ENCODE measurements at regions not wholly inside any gene's neighbourhood (a gene's known extent, or its start where the extent isn't known, plus 50 kb on each side); places are given as distances from the start of the nearest gene placed in this dataset.

DNA sequence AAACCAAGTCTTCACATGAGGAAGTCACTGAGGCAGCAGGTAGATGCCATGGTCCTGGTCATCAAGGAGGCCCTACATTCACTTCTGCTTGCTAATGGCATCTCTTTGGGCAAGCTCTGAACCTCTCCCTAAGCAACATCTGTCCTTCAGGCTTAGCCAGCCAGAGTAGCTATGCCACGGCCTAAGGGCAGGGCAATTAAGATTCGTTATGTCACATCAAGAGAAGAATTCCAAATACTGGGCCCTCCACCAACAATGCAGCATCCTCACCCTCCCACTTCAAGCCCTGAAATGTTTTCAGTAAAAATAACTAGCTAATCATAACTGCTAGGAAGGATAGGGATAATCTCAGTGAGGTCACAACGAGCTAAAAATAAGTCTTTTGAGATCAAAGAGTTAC is 120.7 kb upstream of the HCCS start:
- Histone ChIP-seq H3K79me2 (ENCODE audit: control insufficient read depth in 1 of 2, insufficient read depth in 2 of 2, low read length in 2 of 2) (no peaks in the 10 kb centered on the region), H3K14ac (ENCODE audit: insufficient read length) (no peak overlapping the region), H3K4me2 (ENCODE audit: insufficient read depth in 1 of 2, low read depth in 2 of 2, low read length in 2 of 2) (no peak overlapping the region), H2BK15ac (ENCODE audit: low read length) (no peak overlapping the region), H4K91ac (replicated peaks; ENCODE audit: insufficient read length, low read length) (no peak overlapping the region), H2BK120ac (replicated peaks; ENCODE audit: low read depth, low read length) (no peak overlapping the region), H3K9me3 (ENCODE audit: insufficient read depth in 2 of 2, low read depth in 1 of 2, low read length in 1 of 2) (no peaks in the 10 kb centered on the region), H3K18ac (ENCODE audit: extremely low read depth, low read length) (no peak overlapping the region), H2AFZ (ENCODE audit: low read length) (no peak overlapping the region), H3K4me1 (replicated peaks in 1 of 4; ENCODE audit: control insufficient read depth in 3 of 4, insufficient read depth in 4 of 4, low read length in 3 of 4) (no peaks in the 10 kb centered on the region), H3K79me1 (ENCODE audit: low read depth, low read length) (no peaks in the 10 kb centered on the region), H2BK12ac (ENCODE audit: low read depth, low read length) (no peak overlapping the region), H3K4me3 (ENCODE audit: extremely low read depth in 1 of 4, insufficient read depth in 2 of 4, low read depth in 3 of 4, low read length in 4 of 4) (no peak overlapping the region), H2BK5ac (ENCODE audit: low read depth, low read length) (no peak overlapping the region), H3K56ac (replicated peaks; ENCODE audit: insufficient read length, low read depth, low read length) (no peak overlapping the region), H4K5ac (ENCODE audit: insufficient read length, low read depth, low read length) (no peak overlapping the region), H4K8ac (ENCODE audit: extremely low read depth, insufficient read depth, low read length) (no peak overlapping the region), H4K20me1 (replicated peaks in 1 of 2; ENCODE audit: control insufficient read depth in 1 of 2, insufficient read depth in 2 of 2, low read length in 2 of 2) (no peaks in the 10 kb centered on the region), H2BK20ac (ENCODE audit: low read length) (no peak overlapping the region), H3K9ac (replicated peaks in 1 of 4; ENCODE audit: extremely low read depth in 1 of 4, low read depth in 3 of 4, low read length in 3 of 4) (no peak overlapping the region), H3K23me2 (ENCODE audit: low read depth, low read length) (no peaks in the 10 kb centered on the region), H3K23ac (ENCODE audit: insufficient read length) (no peak overlapping the region), H3K27ac (ENCODE audit: low read depth, low read length) (no peak overlapping the region), H2AK5ac (ENCODE audit: low read depth, low read length) (no peak overlapping the region), H3K4ac (replicated peaks; ENCODE audit: insufficient read length, low read depth, low read length) (no peak overlapping the region), H3K27me3 (replicated peaks in 1 of 4; ENCODE audit: control insufficient read depth in 3 of 4, extremely low read depth in 1 of 4, insufficient read depth in 3 of 4, low read length in 3 of 4) (no peaks in the 10 kb centered on the region), H3K36me3 (ENCODE audit: control insufficient read depth in 2 of 4, insufficient read depth in 4 of 4, low read length in 3 of 4) (no peaks in the 10 kb centered on the region)
- CTCF ChIA-PET (ENCODE audit: partially characterized antibody): interaction anchor here (0.6 to 0.9 kb wide), 2 partner anchors 88 to 267 kb away, joined by 3 read pairs; no protein-coding TSS in a partner anchor
- POLR2A ChIA-PET (ENCODE audit: partially characterized antibody): no interaction called here
- FAIRE-seq (no peak), DNase-seq (ENCODE audit: low read depth in 1 of 2, low spot score in 2 of 2) (no peak)
- WGBS, 2 experiments (ENCODE audit: extremely low coverage in 1 of 2, insufficient coverage in 1 of 2, insufficient read length in 1 of 2, insufficient replicate concordance in 2 of 2, low coverage in 1 of 2, low lambda C conversion rate in 2 of 2, missing lambda C conversion rate in 1 of 2): 100% methylated on average over 3 of the region's 3 CpGs; no CpG with 5 or more reads in 1 of the 2 experiments
- no peak for TF ChIP-seq RXRA (IDR thresholded peaks at IDR 0.05; ENCODE audit: insufficient read depth, low read depth, low read length)
- TF ChIP-seq BRCA1 (IDR thresholded peaks at IDR 0.05; ENCODE audit: low read depth, low read length): no peak
- TF ChIP-seq BACH1 (IDR thresholded peaks at IDR 0.05; ENCODE audit: low read length): no peak
- TF ChIP-seq EZH2 (IDR thresholded peaks at IDR 0.05; ENCODE audit: low read depth, low read length, severe bottlenecking): no peak
- TF ChIP-seq ATF2 (IDR thresholded peaks at IDR 0.05; ENCODE audit: low read length): no peak
- no peak for TF ChIP-seq NRF1 (IDR thresholded peaks at IDR 0.05; ENCODE audit: low read depth, low read length)
- no peak for TF ChIP-seq SIX5 (IDR thresholded peaks at IDR 0.05; ENCODE audit: low read depth, low read length)
- no peak for TF ChIP-seq RFX5 (IDR thresholded peaks at IDR 0.05; ENCODE audit: borderline replicate concordance, low read depth, low read length)
- no peak for TF ChIP-seq POLR2AphosphoS5 (IDR thresholded peaks at IDR 0.05; ENCODE audit: low read depth, low read length)
- TF ChIP-seq JUND (IDR thresholded peaks at IDR 0.05; ENCODE audit: low read length): no peak
- no peak for TF ChIP-seq RNF2 (IDR thresholded peaks at IDR 0.05; ENCODE audit: borderline replicate concordance, low read depth, low read length, missing control alignments, poor library complexity, severe bottlenecking)
- TF ChIP-seq NANOG (IDR thresholded peaks at IDR 0.05; ENCODE audit: insufficient read depth, low read depth, low read length, poor library complexity, severe bottlenecking): no peak
- no peak for TF ChIP-seq SRF (IDR thresholded peaks at IDR 0.05; ENCODE audit: low read depth, low read length)
- TF ChIP-seq TAF1 (IDR thresholded peaks at IDR 0.05; ENCODE audit: low read depth, low read length): no peak
